ENCODE measurements at regions not wholly inside any gene's neighbourhood (a gene's known extent, or its start where the extent isn't known, plus 50 kb on each side); places are given as distances from the start of the nearest gene placed in this dataset.

DNA sequence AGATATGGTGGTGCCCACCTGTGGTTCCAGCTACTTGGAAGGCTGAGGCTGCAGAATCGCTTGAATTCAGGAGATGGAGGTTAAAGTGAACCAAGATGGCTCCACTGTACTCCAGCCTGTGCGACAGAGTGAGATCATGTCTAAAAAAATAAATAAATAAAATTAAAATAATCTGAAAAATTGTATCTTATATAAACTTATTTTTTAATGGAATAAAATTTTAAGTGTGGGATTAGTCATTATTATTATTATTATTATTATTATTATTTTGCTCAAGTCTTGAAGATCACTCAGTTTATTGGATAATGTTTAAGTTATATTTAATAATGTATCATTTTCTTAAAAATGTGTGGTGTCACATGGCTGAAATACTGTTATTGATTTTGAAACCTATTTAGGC is 688.0 kb upstream of the COX7C start:
- DNase-seq (ENCODE audit: low read depth in 1 of 2, low spot score in 2 of 2) (no peak), FAIRE-seq (no peak)
- WGBS, 2 experiments (ENCODE audit: extremely low coverage in 1 of 2, insufficient coverage in 1 of 2, insufficient read length in 1 of 2, insufficient replicate concordance in 2 of 2, low coverage in 1 of 2, low lambda C conversion rate in 2 of 2, missing lambda C conversion rate in 1 of 2), result 92% methylated on average over 2 of the region's 2 CpGs; no CpG with 5 or more reads in 1 of the 2 experiments
- Histone ChIP-seq H2BK20ac (ENCODE audit: low read length) (no peak overlapping the region), H3K4me1 (replicated peaks in 1 of 4; ENCODE audit: control insufficient read depth in 3 of 4, insufficient read depth in 4 of 4, low read length in 3 of 4) (no peaks in the 10 kb centered on the region), H3K9me3 (ENCODE audit: insufficient read depth in 2 of 2, low read depth in 1 of 2, low read length in 1 of 2) (no peaks in the 10 kb centered on the region), H2BK15ac (ENCODE audit: low read length) (no peak overlapping the region), H2AK5ac (ENCODE audit: low read depth, low read length) (no peak overlapping the region), H4K8ac (ENCODE audit: extremely low read depth, insufficient read depth, low read length) (no peak overlapping the region), H2BK5ac (ENCODE audit: low read depth, low read length) (no peak overlapping the region), H3K56ac (replicated peaks; ENCODE audit: insufficient read length, low read depth, low read length) (no peak overlapping the region), H3K36me3 (ENCODE audit: control insufficient read depth in 2 of 4, insufficient read depth in 4 of 4, low read length in 3 of 4) (no peaks in the 10 kb centered on the region), H4K5ac (ENCODE audit: insufficient read length, low read depth, low read length) (no peak overlapping the region), H4K20me1 (replicated peaks in 1 of 2; ENCODE audit: control insufficient read depth in 1 of 2, insufficient read depth in 2 of 2, low read length in 2 of 2) (no peaks in the 10 kb centered on the region), H3K4me3 (ENCODE audit: extremely low read depth in 1 of 4, insufficient read depth in 2 of 4, low read depth in 3 of 4, low read length in 4 of 4) (no peak overlapping the region), H3K23me2 (ENCODE audit: low read depth, low read length) (no peaks in the 10 kb centered on the region; the same call in 1 of the 2 replicates), H3K27me3 (replicated peaks in 1 of 4; ENCODE audit: control insufficient read depth in 3 of 4, extremely low read depth in 1 of 4, insufficient read depth in 3 of 4, low read length in 3 of 4) (no peaks in the 10 kb centered on the region), H3K4ac (replicated peaks; ENCODE audit: insufficient read length, low read depth, low read length) (no peak overlapping the region), H3K27ac (ENCODE audit: low read depth, low read length) (no peak overlapping the region), H3K9ac (replicated peaks in 1 of 4; ENCODE audit: extremely low read depth in 1 of 4, low read depth in 3 of 4, low read length in 3 of 4) (no peak overlapping the region), H3K18ac (ENCODE audit: extremely low read depth, low read length) (no peak overlapping the region), H4K91ac (replicated peaks; ENCODE audit: insufficient read length, low read length) (no peak overlapping the region), H3K14ac (ENCODE audit: insufficient read length) (no peak overlapping the region), H3K23ac (ENCODE audit: insufficient read length) (no peak overlapping the region), H3K4me2 (ENCODE audit: insufficient read depth in 1 of 2, low read depth in 2 of 2, low read length in 2 of 2) (no peak overlapping the region), H3K79me1 (ENCODE audit: low read depth, low read length) (no peaks in the 10 kb centered on the region), H2BK120ac (replicated peaks; ENCODE audit: low read depth, low read length) (no peak overlapping the region), H2BK12ac (ENCODE audit: low read depth, low read length) (no peak overlapping the region), H2AFZ (ENCODE audit: low read length) (no peak overlapping the region), H3K79me2 (ENCODE audit: control insufficient read depth in 1 of 2, insufficient read depth in 2 of 2, low read length in 2 of 2) (no peaks in the 10 kb centered on the region)
- TF ChIP-seq TAF1 (IDR thresholded peaks at IDR 0.05; ENCODE audit: low read depth, low read length) (no peak), CHD2 (IDR thresholded peaks at IDR 0.05; ENCODE audit: low read length) (no peak), KDM1A (IDR thresholded peaks at IDR 0.05; ENCODE audit: borderline replicate concordance, low read length) (no peak), POU5F1 (IDR thresholded peaks at IDR 0.05; ENCODE audit: low read depth, low read length) (no peak), MAFK (IDR thresholded peaks at IDR 0.05; ENCODE audit: low read depth, low read length) (no peak), BRCA1 (IDR thresholded peaks at IDR 0.05; ENCODE audit: low read depth, low read length) (no peak), SIRT6 (IDR thresholded peaks at IDR 0.05; ENCODE audit: low read length) (no peak), JUND (IDR thresholded peaks at IDR 0.05; ENCODE audit: low read length) (no peak), RAD21 (IDR thresholded peaks at IDR 0.05 in 1 of 2, conservative IDR thresholded peaks at IDR 0.05 in 1 of 2; ENCODE audit: low read depth in 2 of 2, low read length in 2 of 2) (no peak), RBBP5 (IDR thresholded peaks at IDR 0.05; ENCODE audit: borderline replicate concordance, low read depth, low read length) (no peak), TBP (IDR thresholded peaks at IDR 0.05; ENCODE audit: low read depth, low read length) (no peak), BACH1 (IDR thresholded peaks at IDR 0.05; ENCODE audit: low read length) (no peak), TEAD4 (IDR thresholded peaks at IDR 0.05; ENCODE audit: low read depth, low read length) (no peak)
- ChIA-PET POLR2A (ENCODE audit: partially characterized antibody) (no interaction called here), CTCF (ENCODE audit: partially characterized antibody) (no interaction called here)

Data from H1 (cell line).